ENCODE measurements at regions not wholly inside any gene's neighbourhood (a gene's known extent, or its start where the extent isn't known, plus 50 kb on each side); places are given as distances from the start of the nearest gene placed in this dataset.

- no peak for DNase-seq (ENCODE audit: low read depth)
- no peak for TF ChIP-seq CTCF (IDR thresholded peaks at IDR 0.05; ENCODE audit: insufficient read depth, low read length)
These were observed 163.4 kb upstream of the SEMA6D start for GRCh38 chr15:47553947-47554346.

DNA sequence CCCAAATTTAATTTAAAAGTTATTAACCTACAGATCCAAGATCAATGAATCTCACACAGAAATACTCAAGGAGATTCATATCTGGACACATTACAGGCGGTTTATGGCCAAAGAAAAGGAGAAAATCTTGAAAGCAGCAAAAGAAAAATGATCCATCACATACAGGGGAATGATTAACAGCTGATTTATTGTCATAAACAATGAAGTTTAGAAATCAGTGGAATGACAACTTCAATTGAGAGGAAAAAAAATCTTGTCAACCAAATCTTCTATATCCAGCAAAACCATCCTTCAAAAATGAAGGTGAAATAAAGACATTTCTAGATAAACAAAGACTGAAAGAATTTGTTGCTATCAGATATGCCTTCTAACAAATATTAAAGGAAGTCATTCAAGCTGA is 156.2 kb upstream of the SEMA6D start:
- TF ChIP-seq CTCF (IDR thresholded peaks at IDR 0.05; ENCODE audit: insufficient read depth, low read length), result no peak
- DNase-seq (ENCODE audit: low read depth), result no peak
- no peak overlapping the region for H3K4me3 ChIP-seq (ENCODE audit: low read depth, low read length)

More at GRCh38 chr15:47553947-47554346, 163.4 kb upstream of the SEMA6D start:
- no peak overlapping the region for H3K4me3 ChIP-seq (ENCODE audit: low read depth, low read length)

DNA sequence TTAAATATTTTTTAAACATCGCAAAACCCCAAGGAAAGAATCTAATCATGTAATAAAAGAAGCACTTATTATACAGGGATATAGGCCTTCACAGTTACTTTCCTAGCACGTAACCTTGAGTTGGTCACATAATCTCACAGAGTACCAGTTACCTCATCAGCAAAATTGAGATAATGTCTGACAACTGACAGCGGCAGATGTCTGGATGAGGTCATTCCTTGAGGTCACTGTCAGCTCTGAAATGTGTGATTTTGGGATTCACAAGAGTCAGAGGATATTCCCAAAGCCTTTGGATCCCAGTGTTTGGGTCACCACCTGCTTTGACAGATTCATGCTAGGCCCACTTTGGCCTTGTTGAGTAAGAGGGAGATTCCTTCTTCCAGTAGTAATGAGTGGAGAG is 151.4 kb upstream of the SEMA6D start:
- H3K4me3 ChIP-seq (ENCODE audit: low read depth, low read length), result no peak overlapping the region
- DNase-seq (ENCODE audit: low read depth), result no peak
- no peak for TF ChIP-seq CTCF (IDR thresholded peaks at IDR 0.05; ENCODE audit: insufficient read depth, low read length)

DNA sequence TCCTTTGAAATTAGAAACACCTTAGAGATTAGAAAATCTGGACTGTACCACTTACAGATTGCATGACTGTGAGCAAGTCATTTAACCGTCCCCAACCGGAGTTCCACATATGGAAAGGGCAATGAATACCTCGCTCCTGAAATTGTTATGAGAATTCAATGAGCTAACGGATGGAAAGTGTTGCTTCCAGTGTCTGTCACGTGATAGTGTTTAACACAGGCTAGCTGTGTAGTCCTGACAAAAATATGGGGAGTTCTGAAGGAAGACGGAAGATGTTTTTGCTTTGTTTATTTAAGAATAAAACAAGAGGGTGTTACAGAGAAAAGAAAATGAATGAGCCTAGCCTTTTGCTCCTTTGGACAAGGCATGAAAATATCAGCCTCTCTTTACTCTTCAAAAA is 150.7 kb upstream of the SEMA6D start:
- DNase-seq (ENCODE audit: low read depth), result no peak
- H3K4me3 ChIP-seq (ENCODE audit: low read depth, low read length), result no peak overlapping the region
- TF ChIP-seq CTCF (IDR thresholded peaks at IDR 0.05; ENCODE audit: insufficient read depth, low read length), result no peak

DNA sequence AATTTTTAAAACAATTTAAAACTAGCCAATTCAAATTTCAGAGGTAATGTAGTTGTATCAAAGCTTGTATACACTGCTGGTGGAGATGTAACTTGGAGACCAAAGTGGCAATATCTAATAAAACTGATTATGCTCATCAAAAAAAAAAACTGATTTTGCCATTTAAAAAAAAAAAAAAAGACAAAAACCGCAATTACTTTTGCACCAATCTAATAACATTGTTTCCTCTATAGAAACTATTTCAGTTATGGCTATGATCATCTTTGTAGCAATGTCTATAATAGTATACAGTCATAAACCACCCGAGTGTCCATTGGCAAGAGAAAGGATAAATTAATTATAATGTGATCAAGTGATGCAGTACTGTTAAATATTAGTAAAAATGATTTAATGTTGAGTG is 149.3 kb upstream of the SEMA6D start:
- H3K4me3 ChIP-seq (ENCODE audit: low read depth, low read length), result no peak overlapping the region
- no peak for TF ChIP-seq CTCF (IDR thresholded peaks at IDR 0.05; ENCODE audit: insufficient read depth, low read length)
- no peak for DNase-seq (ENCODE audit: low read depth)

- no peak for TF ChIP-seq CTCF (IDR thresholded peaks at IDR 0.05; ENCODE audit: insufficient read depth, low read length)
- H3K4me3 ChIP-seq (ENCODE audit: low read depth, low read length), result no peak overlapping the region
- DNase-seq (ENCODE audit: low read depth), result no peak
These were observed 147.3 kb upstream of the SEMA6D start for GRCh38 chr15:47570044-47570443.

- H3K4me3 ChIP-seq (ENCODE audit: low read depth, low read length), result no peak overlapping the region
- no peak for TF ChIP-seq CTCF (IDR thresholded peaks at IDR 0.05; ENCODE audit: insufficient read depth, low read length)
- no peak for DNase-seq (ENCODE audit: low read depth)
These were observed 146.9 kb upstream of the SEMA6D start for GRCh38 chr15:47570451-47570850.

All from fibroblast of the aortic adventitia (primary cell).